ENCODE measurements at regions not wholly inside any gene's neighbourhood (a gene's known extent, or its start where the extent isn't known, plus 50 kb on each side); places are given as distances from the start of the nearest gene placed in this dataset.

DNA sequence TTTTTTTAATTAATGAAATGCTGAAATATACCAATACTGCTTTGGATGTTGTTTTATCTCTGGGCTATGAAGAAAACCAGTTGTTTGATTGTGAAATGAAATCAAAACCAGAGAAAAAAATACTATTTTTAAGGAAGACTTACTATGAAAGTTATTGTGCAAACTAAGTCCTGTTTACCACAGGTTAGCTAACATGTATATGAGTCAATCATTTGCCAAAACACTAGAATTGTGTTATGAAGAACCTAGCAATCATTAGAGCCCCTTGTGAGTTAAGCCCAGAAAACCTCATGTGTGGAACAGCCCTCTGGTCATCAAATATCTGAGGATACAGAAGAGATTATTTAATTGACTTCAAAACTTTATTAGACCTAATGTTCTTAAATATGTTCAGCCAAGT is 83.7 kb downstream of the FAT3 start:
- H3K4me3 ChIP-seq (ENCODE audit: control insufficient read depth in 2 of 3, extremely low read depth in 1 of 3, insufficient read depth in 2 of 3, low read depth in 1 of 3, low read length in 3 of 3): no peak overlapping the region
- H3K79me2 ChIP-seq (ENCODE audit: control insufficient read depth, insufficient read depth, low read length): no peaks in the 10 kb centered on the region
- FAIRE-seq (no peak), DNase-seq (ENCODE audit: low read depth, low spot score) (no peak)
- H3K4me1 ChIP-seq (ENCODE audit: control insufficient read depth, extremely low read depth, insufficient read depth, low read length): no peaks in the 10 kb centered on the region
- dilution Hi-C loops (cut with MboI; ENCODE audit: extremely low pct_ligation_motif_present, low sequenced_read_pairs): no loop called here
- no peaks in the 10 kb centered on the region for H4K20me1 ChIP-seq (ENCODE audit: control insufficient read depth, extremely low read depth, insufficient read depth, low read length)
- TF ChIP-seq EZH2 (IDR thresholded peaks at IDR 0.05; ENCODE audit: low read length) (no peak), CTCF (optimal IDR thresholded peaks at IDR 0.05 in 1 of 3, IDR thresholded peaks at IDR 0.05 in 1 of 3, conservative IDR thresholded peaks at IDR 0.05 in 1 of 3; ENCODE audit: extremely low read depth in 1 of 3, insufficient read depth in 2 of 3, low read length in 3 of 3) (no peak)
- no peak overlapping the region for H3K9ac ChIP-seq (ENCODE audit: control insufficient read depth, extremely low read depth, insufficient read depth, low read length)
- H3K9me3 ChIP-seq (ENCODE audit: control insufficient read depth, low read depth, low read length): no peaks in the 10 kb centered on the region
- no peak overlapping the region for H3K4me2 ChIP-seq (ENCODE audit: control insufficient read depth, extremely low read depth, insufficient read depth, low read depth, low read length)
- no peak overlapping the region for H3K27ac ChIP-seq (ENCODE audit: control insufficient read depth, insufficient read depth, low read length)
- H2AFZ ChIP-seq (ENCODE audit: control insufficient read depth, low read length): no peak overlapping the region
- no peaks in the 10 kb centered on the region for H3K9me1 ChIP-seq (ENCODE audit: control insufficient read depth, extremely low read depth, insufficient read depth, low read length)
- H3K36me3 ChIP-seq (ENCODE audit: control insufficient read depth in 2 of 2, extremely low read depth in 1 of 2, insufficient read depth in 2 of 2, low read length in 2 of 2): no peaks in the 10 kb centered on the region
- no peaks in the 10 kb centered on the region for H3K27me3 ChIP-seq (ENCODE audit: control insufficient read depth, extremely low read depth, insufficient read depth, low read length)

- dilution Hi-C loops (cut with MboI; ENCODE audit: extremely low pct_ligation_motif_present, low sequenced_read_pairs): no loop called here
- Histone ChIP-seq H2AFZ (ENCODE audit: control insufficient read depth, low read length) (no peak overlapping the region), H3K9me3 (ENCODE audit: control insufficient read depth, low read depth, low read length) (no peaks in the 10 kb centered on the region), H3K9me1 (ENCODE audit: control insufficient read depth, extremely low read depth, insufficient read depth, low read length) (no peaks in the 10 kb centered on the region), H3K36me3 (ENCODE audit: control insufficient read depth in 2 of 2, extremely low read depth in 1 of 2, insufficient read depth in 2 of 2, low read length in 2 of 2) (no peaks in the 10 kb centered on the region), H4K20me1 (ENCODE audit: control insufficient read depth, extremely low read depth, insufficient read depth, low read length) (no peaks in the 10 kb centered on the region), H3K9ac (ENCODE audit: control insufficient read depth, extremely low read depth, insufficient read depth, low read length) (no peak overlapping the region), H3K4me1 (ENCODE audit: control insufficient read depth, extremely low read depth, insufficient read depth, low read length) (no peaks in the 10 kb centered on the region), H3K4me2 (ENCODE audit: control insufficient read depth, extremely low read depth, insufficient read depth, low read depth, low read length) (no peak overlapping the region), H3K4me3 (ENCODE audit: control insufficient read depth in 2 of 3, extremely low read depth in 1 of 3, insufficient read depth in 2 of 3, low read depth in 1 of 3, low read length in 3 of 3) (no peak overlapping the region), H3K27me3 (ENCODE audit: control insufficient read depth, extremely low read depth, insufficient read depth, low read length) (no peaks in the 10 kb centered on the region), H3K79me2 (ENCODE audit: control insufficient read depth, insufficient read depth, low read length) (no peaks in the 10 kb centered on the region), H3K27ac (ENCODE audit: control insufficient read depth, insufficient read depth, low read length) (no peak overlapping the region)
- DNase-seq (ENCODE audit: low read depth, low spot score): no peak
- TF ChIP-seq EZH2 (IDR thresholded peaks at IDR 0.05; ENCODE audit: low read length) (no peak), CTCF (optimal IDR thresholded peaks at IDR 0.05 in 1 of 3, IDR thresholded peaks at IDR 0.05 in 1 of 3, conservative IDR thresholded peaks at IDR 0.05 in 1 of 3; ENCODE audit: extremely low read depth in 1 of 3, insufficient read depth in 2 of 3, low read length in 3 of 3) (peak in 1 of 3 experiments; percentile 24)
- FAIRE-seq: no peak
Measured at GRCh38 chr11:92311616-92312449, 87.2 kb downstream of the FAT3 start.

All from keratinocyte (primary cell).